Gastroesophageal sphincter (tissue), 4 donors: ENCODE measurements at regions not wholly inside any gene's neighbourhood (a gene's known extent, or its start where the extent isn't known, plus 50 kb on each side); places are given as distances from the start of the nearest gene placed in this dataset.

Experiments
- ATAC-seq: fragments of 150-250 bp; one replicate; pipeline ENCODE4 v1.9.1; 2016; ENCODE audit warnings: mild to moderate bottlenecking, moderate library complexity
- H3K27ac ChIP-seq, 4 donors: fragments of 200-600 bp; sonication (generic) in 3 of 4; 1 replicate in 3 of 4; 2 replicates in 1 of 4; pipeline ENCODE4 v1.5.1; 2016 to 2019
- H3K27me3 ChIP-seq: fragments of 200-600 bp; sonication (generic); one replicate; pipeline ENCODE4 v1.5.1; 2019
- H3K36me3 ChIP-seq, 2 donors: fragments of 200-600 bp; sonication (generic); one replicate each; pipeline ENCODE4 v1.5.1; 2019; ENCODE audit warnings: control low read depth in 1 of 2
- H3K4me1 ChIP-seq, 3 donors: fragments of 200-600 bp; sonication (generic); 1 replicate in 2 of 3; 2 replicates in 1 of 3; pipeline ENCODE4 v1.5.1; 2016 to 2019; ENCODE audit warnings: control low read depth in 2 of 3
- H3K4me3 ChIP-seq, 2 donors: fragments of 200-600 bp; sonication (generic); one replicate each; pipeline ENCODE4 v1.5.1; 2019; ENCODE audit warnings: mild to moderate bottlenecking in 1 of 2, moderate library complexity in 1 of 2
- H3K9me3 ChIP-seq, 3 donors: fragments of 200-600 bp; sonication (generic); one replicate each; pipeline ENCODE4 v1.5.1; 2017 to 2019; ENCODE audit warnings: control low read depth in 2 of 3
- EP300 ChIP-seq: sonication (generic); formaldehyde crosslinking; IDR thresholded peaks from one replicate; pipeline ENCODE4 v1.6.1; 2017; ENCODE audit warnings: antibody characterized with exemption, mild to moderate bottlenecking
- POLR2A ChIP-seq, 2 donors: fragments of 450-650 bp; IDR thresholded peaks; one replicate each; pipeline ENCODE4 v1.6.1; 2017; ENCODE audit warnings: antibody characterized with exemption in 2 of 2, mild to moderate bottlenecking in 2 of 2, moderate library complexity in 1 of 2
- POLR2AphosphoS5 ChIP-seq: sonication (generic); formaldehyde crosslinking; IDR thresholded peaks from one replicate; pipeline ENCODE4 v1.6.1; 2017; ENCODE audit warnings: antibody characterized with exemption
- WGBS, 2 donors: methylation state at CpG; one replicate each; pipeline ENCODE4 v1.1.5; 2018; ENCODE audit warnings: low coverage in 1 of 2; 5-methylcytosine and 5-hydroxymethylcytosine counted together
- TF ChIP-seq, protein P1 (sequence below), 4 experiments: fragments of 200-600 bp in 2 of 4; fragments of 450-650 bp in 2 of 4; sonication (generic) in 1 of 4; IDR thresholded peaks; one replicate each; pipeline ENCODE4 v1.5.1; 2017 to 2019; ENCODE audit warnings: antibody characterized with exemption in 4 of 4, mild to moderate bottlenecking in 2 of 4, moderate library complexity in 2 of 4

DNA sequence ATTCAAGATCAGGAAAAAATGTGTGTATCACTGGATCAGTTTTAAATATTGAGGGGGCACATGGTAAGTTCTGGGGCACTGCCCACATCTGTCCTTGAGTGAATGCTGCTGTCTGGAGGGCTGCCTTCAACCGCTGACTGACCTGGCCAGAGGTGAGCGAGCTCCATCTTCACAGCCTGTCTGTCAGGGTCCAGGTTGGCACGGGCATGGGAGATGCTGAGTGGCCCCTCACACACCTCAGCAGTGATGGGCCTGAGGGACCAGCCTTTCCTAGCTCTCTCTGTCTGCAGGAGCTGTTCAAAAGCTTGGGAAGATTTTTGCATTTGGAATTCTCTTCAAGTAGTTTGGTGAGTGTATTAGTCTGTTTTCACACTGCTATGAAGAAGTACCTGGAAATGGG is 114.8 kb upstream of the ALKAL2 start:
- H3K36me3 ChIP-seq: no peaks in the 10 kb centered on the region
- ATAC-seq: no peak
- H3K9me3 ChIP-seq: peaks cover 0 to 14% (median 0%) of the 10 kb centered on the region in 3 donors
- TF ChIP-seq POLR2A (IDR thresholded peaks at IDR 0.05) (no peak), EP300 (no peak), POLR2AphosphoS5 (no peak)
- TF ChIP-seq, protein P1, sequence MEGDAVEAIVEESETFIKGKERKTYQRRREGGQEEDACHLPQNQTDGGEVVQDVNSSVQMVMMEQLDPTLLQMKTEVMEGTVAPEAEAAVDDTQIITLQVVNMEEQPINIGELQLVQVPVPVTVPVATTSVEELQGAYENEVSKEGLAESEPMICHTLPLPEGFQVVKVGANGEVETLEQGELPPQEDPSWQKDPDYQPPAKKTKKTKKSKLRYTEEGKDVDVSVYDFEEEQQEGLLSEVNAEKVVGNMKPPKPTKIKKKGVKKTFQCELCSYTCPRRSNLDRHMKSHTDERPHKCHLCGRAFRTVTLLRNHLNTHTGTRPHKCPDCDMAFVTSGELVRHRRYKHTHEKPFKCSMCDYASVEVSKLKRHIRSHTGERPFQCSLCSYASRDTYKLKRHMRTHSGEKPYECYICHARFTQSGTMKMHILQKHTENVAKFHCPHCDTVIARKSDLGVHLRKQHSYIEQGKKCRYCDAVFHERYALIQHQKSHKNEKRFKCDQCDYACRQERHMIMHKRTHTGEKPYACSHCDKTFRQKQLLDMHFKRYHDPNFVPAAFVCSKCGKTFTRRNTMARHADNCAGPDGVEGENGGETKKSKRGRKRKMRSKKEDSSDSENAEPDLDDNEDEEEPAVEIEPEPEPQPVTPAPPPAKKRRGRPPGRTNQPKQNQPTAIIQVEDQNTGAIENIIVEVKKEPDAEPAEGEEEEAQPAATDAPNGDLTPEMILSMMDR (IDR thresholded peaks at IDR 0.05): no peak
- no peak overlapping the region for H3K4me3 ChIP-seq
- no peak overlapping the region for H3K27ac ChIP-seq
- H3K4me1 ChIP-seq: no peaks in the 10 kb centered on the region
- H3K27me3 ChIP-seq: peaks cover 10% of the 10 kb centered on the region
- WGBS, 2 donors: 89 to 100% methylated on average over 3 of the region's 3 CpGs

DNA sequence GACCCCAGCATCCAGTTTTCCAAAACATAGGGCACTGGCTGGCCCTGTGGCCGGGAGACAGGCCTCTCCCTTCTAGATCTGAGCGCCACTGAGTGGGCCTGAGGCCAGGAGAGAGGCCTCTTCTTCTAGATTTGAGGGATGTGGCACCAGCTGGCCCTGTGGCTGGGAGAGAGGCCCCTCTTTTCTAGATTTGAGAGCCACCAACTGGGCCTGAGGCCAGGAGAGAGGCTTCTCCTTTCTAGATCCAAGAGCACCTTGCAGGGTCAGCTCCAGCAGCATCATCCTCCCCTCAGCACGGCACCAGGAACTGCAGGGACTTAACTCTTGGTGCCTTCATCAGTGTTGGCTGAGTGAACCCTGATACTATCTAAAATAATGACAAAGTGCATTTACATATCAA is 114.3 kb upstream of the ALKAL2 start:
- peaks cover 0 to 14% (median 0%) of the 10 kb centered on the region in 3 donors for H3K9me3 ChIP-seq
- no peak for ATAC-seq
- no peak overlapping the region for H3K4me3 ChIP-seq
- TF ChIP-seq POLR2A (IDR thresholded peaks at IDR 0.05) (no peak), EP300 (no peak), POLR2AphosphoS5 (no peak)
- TF ChIP-seq, protein P1 (IDR thresholded peaks at IDR 0.05): no peak
- peaks cover 5% of the 10 kb centered on the region for H3K27me3 ChIP-seq
- H3K36me3 ChIP-seq: no peaks in the 10 kb centered on the region
- no peak overlapping the region for H3K27ac ChIP-seq
- WGBS, 2 donors: 42 to 100% methylated on average over 2 of the region's 3 CpGs
- no peaks in the 10 kb centered on the region for H3K4me1 ChIP-seq

GRCh38 chr2:401019-401679 is 113.3 kb upstream of the ALKAL2 start:
- H3K27me3 ChIP-seq: no peaks in the 10 kb centered on the region
- 65 to 70% methylated on average over 12 to 13 of the region's 14 CpGs for WGBS, 2 donors
- ATAC-seq: no peak
- no peak overlapping the region for H3K27ac ChIP-seq
- no peak overlapping the region for H3K4me3 ChIP-seq
- TF ChIP-seq POLR2AphosphoS5: no peak
- no peak for TF ChIP-seq POLR2A (IDR thresholded peaks at IDR 0.05)
- no peak for TF ChIP-seq EP300
- TF ChIP-seq, protein P1 (IDR thresholded peaks at IDR 0.05): no peak
- no peaks in the 10 kb centered on the region for H3K4me1 ChIP-seq
- no peaks in the 10 kb centered on the region for H3K36me3 ChIP-seq
- peaks cover 0 to 14% (median 0%) of the 10 kb centered on the region in 3 donors for H3K9me3 ChIP-seq

DNA sequence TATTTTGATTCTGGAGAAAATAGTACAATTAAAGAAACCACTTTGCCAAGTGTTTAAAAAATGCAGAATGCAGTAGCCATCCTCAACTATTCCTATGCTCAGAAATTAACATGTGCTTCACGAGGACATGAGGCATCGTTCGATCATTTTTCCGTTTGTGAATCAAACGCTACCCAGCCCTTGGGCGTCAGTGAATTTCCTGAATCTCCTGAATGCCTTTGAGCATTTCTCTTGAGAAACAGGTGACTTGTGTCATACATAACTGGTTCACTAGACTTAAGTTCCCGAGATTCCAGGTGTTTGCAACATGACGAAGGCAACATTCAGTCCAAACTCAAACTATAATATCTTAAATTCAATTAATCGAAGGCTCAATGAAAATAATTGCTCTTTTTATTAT is 110.0 kb upstream of the ALKAL2 start:
- no peaks in the 10 kb centered on the region for H3K36me3 ChIP-seq
- TF ChIP-seq, protein P1 (IDR thresholded peaks at IDR 0.05): no peak
- TF ChIP-seq POLR2AphosphoS5 (no peak), EP300 (no peak), POLR2A (IDR thresholded peaks at IDR 0.05) (no peak)
- no peaks in the 10 kb centered on the region for H3K9me3 ChIP-seq
- ATAC-seq: no peak
- H3K4me3 ChIP-seq: no peak overlapping the region
- H3K27me3 ChIP-seq: peaks cover 10% of the 10 kb centered on the region
- no peak overlapping the region for H3K27ac ChIP-seq
- no peaks in the 10 kb centered on the region for H3K4me1 ChIP-seq
- 83 to 92% methylated on average over 7 to 9 of the region's 9 CpGs for WGBS, 2 donors

GRCh38 chr2:397521-397920 is 109.6 kb upstream of the ALKAL2 start:
- peaks cover 14% of the 10 kb centered on the region for H3K27me3 ChIP-seq
- WGBS, 2 donors: 34 to 61% methylated on average over 7 to 10 of the region's 14 CpGs
- no peak for TF ChIP-seq EP300
- TF ChIP-seq POLR2A (IDR thresholded peaks at IDR 0.05): no peak
- TF ChIP-seq, protein P1 (IDR thresholded peaks at IDR 0.05): no peak
- TF ChIP-seq POLR2AphosphoS5: no peak
- no peak overlapping the region for H3K4me3 ChIP-seq
- no peaks in the 10 kb centered on the region for H3K9me3 ChIP-seq
- no peaks in the 10 kb centered on the region for H3K4me1 ChIP-seq
- no peak overlapping the region for H3K27ac ChIP-seq
- H3K36me3 ChIP-seq: no peaks in the 10 kb centered on the region
- ATAC-seq: no peak
